DMS 273 (cell line): ENCODE measurements at regions not wholly inside any gene's neighbourhood (a gene's known extent, or its start where the extent isn't known, plus 50 kb on each side); places are given as distances from the start of the nearest gene placed in this dataset.
A peak's percentile ranks its signal among the peaks of the same experiment; 100 is the strongest.

ENCODE experiments used
- DNase-seq: peaks from one replicate; lab custom pipeline; 2025; ENCODE audit not compliant: unreplicated experiment; lab: John Stamatoyannopoulos, UW

DNA sequence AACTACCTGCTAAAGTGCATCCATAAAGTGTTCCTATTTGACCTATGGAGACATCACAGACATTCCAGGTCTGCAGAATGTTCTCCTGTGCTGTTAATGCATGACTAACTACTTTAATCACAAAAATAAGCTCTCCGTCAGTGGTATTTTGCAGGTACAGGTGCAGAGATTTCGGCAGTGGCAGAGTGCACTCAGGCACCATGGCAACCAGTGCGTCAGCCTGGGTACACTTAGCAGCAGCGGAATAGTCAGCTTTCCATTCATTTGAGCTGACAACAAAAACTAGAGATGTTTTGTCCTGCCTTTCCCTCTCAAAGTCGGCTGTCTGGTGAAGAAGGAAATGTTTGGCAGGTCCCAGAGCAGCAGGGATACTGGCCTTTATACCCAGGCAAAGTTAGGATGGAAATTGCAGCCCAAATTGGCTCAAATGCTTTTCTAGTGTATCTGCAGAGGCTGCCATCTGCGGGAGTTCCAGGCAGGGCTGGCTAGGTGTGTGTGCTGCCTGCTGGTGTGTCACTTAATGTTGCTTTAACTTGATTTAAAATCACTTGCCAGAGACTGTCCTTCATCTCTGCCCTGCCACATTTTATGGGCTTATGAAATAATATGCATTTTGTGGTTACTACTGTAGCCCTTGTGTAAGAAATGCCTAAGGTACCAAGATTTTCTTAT lies 195.8 kb downstream of the RAP2A start:
- peak; percentile 28 for DNase-seq

DNA sequence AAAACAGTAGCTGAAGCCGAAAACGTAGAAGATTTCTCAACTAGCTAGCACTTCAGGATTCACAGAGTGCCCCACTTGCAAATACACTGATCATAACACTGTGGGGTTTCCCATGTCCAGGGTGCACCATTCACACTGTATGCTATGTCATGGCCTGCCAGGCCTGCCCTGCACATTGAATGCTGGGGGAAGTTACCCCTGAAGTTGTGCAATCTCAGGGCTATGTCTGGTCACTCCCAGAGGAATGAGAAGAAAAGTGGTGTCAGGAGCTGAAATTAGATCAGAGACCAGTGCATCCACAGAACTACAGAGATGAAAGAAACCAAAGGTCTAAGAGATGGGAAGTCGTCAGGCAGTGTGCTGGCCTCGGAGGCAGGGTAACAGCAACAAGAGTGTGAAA lies 196.8 kb downstream of the RAP2A start:
- no peak for DNase-seq

DNA sequence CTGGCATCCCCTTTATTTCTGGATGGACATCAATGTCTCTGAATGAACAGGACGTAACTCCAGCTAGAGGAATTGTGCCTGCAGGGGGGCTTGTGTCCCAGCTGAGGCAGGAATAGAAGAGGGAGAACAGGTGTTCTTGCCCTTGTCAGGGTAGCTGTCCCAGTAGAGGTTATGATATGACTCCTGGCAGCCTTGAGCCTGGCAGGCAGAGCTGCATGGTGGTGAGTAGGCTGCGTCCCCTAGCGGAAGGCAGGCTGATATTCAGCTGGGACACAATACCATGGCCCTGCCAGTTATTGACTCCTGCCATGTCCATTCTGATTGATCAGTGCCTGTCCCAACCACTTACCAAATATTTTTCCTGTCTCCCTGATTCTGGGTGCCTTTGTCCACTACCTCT lies 197.2 kb downstream of the RAP2A start:
- DNase-seq = no peak

DNA sequence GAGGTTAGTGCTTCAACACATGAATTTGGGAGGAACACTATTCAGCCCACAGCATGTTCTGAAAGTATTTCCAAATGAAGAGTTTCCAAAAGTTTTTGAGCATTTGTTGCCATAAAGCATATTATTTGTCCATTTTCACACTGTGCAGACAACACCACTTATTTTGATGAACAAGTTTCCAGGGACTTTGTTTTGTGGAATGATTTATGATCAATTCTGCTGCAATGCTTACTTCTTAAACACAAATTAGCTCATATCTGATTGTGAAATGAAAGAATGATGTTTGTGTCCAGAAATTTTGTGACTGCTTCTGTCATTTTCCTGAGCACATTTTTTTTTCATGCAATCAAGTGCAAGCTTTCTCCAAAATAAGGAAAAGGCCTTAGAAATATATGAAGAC lies 205.3 kb downstream of the RAP2A start:
- DNase-seq = no peak

DNA sequence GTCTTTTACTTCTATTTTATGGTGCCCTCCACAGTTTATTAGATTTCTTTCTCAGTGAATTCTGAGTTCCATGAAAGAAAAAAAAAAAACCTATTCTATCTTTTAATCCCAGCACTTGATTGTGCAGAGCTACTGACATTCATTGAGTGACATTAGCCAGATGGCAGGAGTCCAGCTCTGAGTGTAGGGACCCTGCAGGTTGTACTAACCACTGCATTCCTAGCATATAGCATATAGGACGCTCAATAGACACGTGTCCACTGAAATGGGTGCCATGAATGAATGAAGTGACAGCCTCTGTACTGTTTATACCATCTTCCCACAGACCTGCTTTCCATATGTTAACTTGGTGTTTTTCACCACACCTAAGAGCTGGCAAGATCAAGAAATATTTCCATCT lies 206.3 kb downstream of the RAP2A start:
- no peak for DNase-seq

DNA sequence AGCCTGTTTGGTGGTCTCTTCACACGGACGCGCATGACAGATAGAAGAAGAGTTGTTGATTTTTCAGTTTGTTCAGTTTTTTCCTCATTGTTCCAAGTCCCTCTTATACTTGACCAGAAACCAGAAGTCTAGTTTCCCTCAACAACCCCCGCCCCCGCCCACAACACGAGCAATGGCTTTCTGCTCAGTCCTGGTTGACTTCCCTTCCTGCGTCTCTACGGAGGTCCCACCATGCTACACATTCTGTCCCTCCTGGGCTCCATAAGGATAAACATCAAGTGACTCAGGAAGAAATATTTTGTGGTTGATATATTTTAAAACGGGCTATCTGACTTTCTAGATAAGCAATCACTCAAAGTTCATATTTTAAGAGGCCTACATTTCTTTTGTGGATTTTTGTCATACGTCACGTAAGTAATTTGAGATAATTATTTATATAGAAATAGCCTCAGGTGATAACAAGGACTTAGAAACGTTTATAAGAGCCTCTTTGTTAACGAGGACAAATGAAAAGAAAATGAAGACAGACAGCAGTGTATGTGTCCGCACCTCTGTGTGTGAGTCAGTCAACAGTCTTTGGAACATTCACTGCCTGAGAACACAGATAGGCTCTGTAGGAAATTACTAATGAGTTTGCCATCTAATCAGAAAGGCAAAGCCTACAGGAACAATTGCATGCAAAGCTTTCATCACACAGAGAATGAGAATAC lies 214.4 kb downstream of the RAP2A start:
- no peak for DNase-seq

DNA sequence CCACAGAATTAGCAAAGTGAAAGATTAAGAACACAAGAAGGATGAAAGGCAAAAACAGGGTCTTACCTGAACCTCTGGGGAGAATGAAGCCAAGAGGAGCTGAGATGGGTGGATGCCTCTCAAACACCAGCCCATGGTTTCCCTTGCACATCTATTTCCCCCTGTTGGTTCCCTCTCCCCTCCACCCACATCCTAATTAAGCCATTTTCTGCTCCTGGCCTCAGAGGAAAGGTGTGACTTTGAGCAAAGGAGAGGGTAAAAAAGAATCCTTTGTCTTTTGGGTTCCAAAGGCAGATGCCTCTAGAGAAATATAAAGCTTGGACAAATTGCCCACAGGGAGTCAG lies 214.9 kb downstream of the RAP2A start:
- no peak for DNase-seq

DNA sequence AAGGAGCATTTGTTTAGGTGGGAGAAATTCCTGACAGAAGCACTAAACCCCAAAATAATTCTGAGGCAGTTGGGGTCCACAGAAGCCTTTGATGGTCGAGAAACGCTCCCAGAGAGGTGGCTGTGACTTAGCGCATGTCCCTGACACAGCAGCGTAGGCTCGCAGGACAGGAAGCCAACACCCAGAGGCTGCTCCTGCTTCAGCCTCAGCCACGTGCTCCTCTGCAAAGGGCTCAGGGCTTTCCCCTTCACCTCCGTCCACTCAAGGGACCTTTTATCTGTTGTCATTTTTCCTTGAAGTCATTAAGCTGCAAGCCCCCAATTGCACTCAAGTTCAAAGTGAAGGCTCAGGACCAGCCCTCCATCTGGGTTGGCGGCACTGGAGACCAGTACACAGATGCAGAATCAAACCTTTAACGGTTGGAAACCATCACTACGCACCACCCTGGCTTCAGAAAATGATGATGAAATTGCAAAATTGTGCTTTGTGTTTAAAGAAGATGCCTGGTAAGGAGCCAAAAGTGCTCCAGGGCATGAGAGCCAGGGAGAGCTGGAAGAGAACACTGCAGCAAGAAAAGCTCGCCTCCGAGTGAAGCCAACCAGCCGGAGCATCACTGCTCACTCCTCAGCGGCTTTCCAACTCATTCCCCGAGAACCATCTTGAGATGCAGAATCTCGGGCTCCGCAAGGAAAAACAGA lies 219.6 kb downstream of the RAP2A start:
- DNase-seq = no peak

DNA sequence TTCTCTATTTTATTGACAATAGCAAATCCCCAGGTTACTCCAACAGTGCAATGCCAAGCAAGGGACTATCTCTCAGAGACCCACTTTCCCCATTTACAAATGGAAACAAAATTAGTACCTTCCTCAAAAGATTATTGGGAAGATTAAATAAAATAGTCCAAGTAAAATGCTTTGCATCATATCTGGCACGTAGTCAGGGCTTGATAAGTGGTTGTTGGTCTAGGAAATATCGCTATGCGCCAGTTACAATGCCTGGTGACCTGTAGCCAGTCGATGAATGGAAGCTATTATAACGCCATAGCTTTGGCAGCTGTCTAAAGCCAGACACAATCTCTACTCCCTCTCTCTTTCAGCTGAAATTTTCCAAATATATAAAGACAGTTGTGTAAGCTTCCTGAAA lies 220.3 kb downstream of the RAP2A start:
- no peak for DNase-seq

DNA sequence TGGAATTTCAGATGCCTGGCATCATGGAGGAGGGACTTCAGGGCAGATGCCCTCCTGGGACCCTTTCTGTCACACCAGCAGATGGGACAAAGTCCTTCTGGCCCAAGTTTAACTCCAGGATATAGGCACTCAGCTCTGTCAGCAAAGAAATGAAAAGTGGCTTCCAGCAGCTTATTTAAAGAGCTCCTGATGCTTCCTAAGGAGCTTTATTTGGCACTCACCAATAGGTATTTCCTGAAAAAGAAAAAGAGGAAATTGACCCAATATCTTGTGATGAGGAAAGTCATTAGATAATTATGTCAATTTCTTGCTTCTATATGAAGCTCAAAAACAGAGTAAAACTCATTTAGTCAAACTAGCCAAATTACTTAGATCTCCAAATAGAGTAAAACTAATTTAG lies 224.6 kb downstream of the RAP2A start:
- no peak for DNase-seq

DNA sequence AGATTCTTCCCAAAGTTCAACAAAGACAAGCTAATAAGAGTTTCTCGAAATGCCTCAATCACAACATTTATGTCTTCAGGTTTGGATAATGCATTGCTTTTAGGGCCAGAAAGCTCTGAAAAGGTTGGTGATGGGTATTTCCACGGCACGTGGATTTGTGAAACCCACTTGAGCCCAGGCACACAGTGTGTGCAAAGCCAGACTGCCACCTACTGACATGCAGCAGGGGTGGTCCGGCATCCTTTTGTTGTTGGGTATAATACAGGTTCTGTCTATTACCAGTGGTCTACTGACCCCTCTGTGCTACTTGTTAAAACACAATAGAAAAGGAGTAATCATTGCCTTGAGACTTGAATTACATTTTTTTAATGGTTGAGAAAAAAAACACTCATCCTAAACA lies 225.6 kb downstream of the RAP2A start:
- DNase-seq = peak; percentile 21

DNA sequence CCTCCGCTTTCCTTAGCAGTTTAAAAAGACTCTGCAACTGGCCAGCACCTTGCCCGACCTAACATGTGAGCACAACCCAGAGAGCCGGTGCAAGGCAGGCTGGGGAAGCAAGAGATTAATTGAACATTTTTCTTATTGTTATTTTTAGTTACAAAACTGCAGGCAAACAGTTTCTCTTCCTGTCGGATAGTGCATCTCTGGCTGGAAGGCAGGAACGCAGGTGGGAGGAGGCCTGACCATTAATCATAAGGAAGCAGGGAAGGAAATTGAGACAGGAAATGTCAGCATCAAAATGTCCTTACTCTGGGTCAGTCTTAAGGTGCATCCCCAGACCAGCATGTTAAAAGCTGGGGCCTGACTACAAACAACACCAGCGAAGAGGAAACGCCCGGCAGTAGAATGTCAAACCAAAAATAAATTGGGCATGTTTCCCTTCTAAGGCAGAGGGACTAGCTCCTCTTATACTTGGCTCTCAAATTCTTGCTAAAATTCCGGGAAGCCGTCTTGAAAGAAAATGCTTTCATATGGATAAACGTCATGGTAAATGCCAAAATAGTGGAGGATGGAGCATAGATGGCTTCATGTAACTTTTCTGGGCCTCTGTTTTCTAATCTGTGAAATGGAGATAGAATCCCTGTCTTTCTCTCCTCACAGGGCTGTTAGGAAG lies 226.8 kb downstream of the RAP2A start:
- DNase-seq = no peak

DNA sequence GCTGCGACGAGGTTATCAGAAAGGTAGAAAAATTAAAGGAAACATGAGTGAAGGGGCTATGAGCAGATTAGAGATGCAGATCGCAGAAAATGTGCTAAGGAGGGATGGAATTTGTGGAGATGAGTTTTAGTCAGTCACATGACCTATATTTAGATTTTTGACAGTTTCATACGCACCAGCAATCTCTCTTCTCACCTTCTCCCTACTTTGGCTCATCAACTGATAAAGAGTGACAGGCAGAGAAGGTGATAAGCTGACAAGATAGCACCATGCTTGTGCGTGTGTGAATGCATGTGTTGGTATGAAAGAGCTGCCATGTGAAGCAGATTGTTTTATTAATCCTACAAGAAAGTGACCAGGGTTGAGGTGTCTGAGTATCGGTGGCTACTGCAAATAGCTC lies 252.6 kb downstream of the RAP2A start:
- DNase-seq = no peak

DNA sequence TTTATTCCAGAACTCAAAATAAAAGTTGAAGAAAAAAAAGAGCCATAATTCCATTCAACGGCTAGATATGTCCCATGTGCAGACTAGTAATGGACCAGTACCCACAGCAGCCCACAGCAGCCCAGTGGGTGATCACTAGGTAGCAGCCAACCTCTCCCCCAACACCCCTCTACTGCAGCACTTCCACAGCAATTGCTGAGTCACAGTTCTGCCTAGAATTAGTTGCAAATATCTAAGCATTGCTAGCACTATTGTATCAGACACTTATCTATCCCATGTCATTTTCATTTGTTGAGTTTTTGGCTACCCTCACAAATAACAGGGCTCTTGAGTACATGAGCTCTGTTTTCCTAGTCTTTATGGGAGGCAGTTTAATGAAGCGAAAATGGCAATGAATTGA lies 258.7 kb downstream of the RAP2A start:
- no peak for DNase-seq

DNA sequence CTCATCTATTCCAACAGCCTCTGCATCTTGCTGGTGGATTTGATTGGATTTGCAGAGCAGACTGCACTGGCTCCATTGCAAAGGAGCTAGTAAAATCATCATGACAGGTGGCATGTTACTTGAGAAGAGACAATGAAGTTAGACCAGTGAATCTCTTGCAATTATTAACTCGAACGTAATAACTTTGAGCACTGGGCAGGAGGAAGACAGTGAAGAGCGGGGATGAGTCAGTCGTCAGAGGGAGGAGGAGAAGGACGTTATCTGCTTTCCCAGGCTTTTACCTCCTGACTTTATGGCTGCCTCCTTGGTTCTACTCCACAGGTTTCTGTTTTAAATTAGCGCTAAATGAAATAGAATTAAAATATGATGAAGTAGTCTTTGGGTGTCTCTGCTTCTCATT lies 257.8 kb upstream of the IPO5 start:
- no peak for DNase-seq

DNA sequence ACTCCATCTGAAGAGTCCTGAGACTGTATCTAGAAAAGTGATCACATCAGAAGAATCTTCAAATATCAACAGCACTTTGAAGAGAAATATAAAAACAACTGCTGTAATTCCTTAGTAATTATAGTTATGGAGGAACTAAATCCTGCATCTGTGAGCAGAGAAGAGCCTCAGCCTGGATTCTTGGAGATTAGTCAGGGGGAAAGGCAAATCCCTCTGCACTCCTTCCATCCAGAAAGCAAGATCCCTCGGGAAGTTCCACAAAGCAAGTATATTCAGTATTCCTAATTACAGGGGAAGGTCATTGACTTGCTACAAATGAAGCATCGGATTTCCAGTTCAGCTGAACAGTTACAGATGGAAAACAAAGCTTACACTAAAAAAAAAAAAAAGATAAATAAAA lies 256.6 kb upstream of the IPO5 start:
- no peak for DNase-seq

DNA sequence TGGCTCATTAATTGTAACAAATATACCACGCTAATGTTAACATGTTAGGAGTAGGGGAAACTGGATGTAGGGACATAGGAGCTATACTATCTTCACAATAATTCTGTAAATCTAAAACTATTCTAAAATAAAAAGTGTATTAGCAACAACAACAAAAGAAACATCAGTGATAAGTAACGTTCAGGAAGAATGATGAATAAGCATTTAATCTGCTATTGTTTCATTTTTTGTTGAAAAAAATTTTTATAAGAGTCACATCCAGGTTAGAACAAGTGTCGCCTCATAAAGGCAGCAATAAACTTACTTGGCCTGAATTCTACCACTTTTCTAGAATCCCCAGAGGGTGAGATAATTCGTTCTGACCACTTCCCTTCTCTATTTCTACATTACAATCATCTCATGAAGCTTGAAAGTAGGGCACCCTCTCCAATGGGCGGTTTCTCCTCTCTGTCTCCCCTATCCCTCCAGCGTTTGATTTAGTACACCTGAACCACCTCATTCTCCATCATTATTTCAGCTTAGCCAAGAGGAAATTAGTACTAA lies 253.1 kb upstream of the IPO5 start:
- DNase-seq = no peak

DNA sequence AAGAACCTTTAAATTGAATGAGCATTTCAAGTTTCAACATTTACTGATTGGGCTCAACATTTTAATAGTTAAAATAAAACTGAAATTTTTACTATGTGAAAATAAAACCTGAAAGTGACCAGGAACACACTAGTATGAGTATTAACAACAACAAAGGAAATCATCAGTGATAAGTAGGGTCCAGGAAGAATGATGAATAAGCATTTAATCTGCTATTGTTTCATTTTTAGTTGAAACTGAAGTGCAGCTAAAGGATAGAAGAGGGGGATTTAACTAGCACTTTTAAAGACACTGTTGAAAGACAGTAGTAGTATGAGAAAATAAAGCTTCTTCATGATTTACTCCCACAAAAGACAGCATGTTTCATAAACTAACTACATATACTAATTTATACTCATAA lies 250.9 kb upstream of the IPO5 start:
- no peak for DNase-seq

DNA sequence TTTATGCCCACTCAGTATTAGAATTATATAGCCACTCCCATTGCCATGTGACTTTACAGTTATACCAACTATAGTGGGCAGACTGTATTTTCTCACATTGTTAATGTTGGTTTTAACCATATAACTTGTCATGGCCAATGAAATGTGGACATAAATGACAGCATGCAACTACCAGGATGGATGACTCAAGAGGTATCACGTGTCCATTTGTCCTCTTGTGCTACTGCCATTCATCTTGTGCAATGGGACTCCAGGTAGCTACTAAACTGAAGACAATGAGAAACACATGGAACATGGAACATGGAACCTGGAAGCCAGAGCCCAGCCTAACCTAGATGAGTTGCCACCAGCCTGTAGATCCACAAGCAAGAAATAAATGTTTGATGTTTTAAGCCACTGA lies 242.7 kb upstream of the IPO5 start:
- DNase-seq = no peak

DNA sequence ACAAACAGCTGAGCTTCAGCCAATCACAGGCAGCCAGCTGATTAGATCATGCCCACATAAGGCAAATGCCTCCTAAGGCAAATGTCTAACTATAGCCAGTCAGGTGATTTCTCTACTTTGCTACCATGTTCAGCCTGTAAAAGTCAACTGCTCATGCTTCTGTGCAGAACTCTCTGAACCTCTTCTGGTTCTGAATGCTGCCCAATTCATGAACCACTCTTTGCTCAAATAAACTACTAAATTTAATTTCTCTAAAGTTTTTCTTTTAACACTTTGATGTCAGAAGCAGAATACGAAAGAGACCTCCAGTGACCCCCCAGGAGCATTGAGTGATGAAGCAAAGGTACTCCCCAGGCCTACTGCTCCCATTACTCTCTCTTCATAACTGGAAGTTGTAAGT lies 240.7 kb upstream of the IPO5 start:
- no peak for DNase-seq

DNA sequence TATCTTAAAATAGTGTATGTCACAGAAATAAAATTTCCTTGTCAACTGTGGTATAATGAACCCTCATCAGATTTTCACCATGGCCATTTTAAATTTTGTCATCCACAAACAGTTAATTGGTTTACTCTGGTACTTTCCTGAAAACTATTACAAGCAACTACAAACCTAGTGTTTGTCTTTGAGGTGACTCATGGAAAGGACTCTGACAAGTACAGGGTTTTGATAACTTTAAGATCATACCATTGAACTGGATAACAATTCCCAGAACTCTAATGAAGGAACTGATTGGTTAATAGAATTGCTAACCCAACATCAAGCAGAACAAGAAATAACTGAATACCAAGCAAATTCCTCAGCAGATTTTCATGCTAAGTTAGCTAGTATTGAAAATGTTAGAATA lies 237.7 kb upstream of the IPO5 start:
- DNase-seq = no peak

DNA sequence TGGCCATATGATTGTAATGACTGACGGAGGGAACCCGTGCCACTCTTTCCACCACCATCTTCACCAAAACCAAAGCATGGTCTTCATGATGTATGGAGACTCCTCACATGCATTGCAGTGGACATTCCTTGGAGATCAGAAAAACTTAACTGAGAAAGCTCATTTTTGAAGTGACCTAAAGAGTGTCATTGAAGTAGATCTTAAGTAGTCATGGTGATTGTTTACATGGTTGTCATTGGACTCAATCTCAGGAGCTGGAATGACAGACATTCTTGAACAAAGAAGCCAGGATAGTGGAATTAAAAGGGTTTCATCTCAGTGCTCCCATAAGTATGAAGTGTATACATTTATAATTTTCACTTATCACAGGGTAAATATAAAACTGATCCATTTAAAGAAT lies 236.7 kb upstream of the IPO5 start:
- DNase-seq = no peak
